ENCODE measurements at regions not wholly inside any gene's neighbourhood (a gene's known extent, or its start where the extent isn't known, plus 50 kb on each side); places are given as distances from the start of the nearest gene placed in this dataset.
A peak's percentile ranks its signal among the peaks of the same experiment; 100 is the strongest.

DNA sequence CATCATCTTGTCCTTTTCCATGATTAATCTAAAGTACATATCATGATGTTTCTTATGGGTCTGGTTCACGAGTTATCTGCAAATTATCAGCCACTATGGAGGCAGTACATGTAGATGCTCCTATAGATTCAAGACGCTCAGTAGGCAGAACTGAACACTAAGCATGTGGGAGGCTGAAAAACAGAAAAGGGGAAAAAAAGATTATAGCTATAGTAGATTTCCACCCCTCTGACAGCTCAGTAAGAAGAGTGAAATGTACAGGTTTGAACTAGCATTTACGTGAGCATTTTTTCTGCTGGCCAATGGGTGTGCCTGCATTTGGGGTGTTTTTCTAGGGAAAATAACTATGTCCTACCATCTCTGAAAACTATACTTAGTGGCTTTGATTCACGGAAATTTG lies 308.9 kb downstream of the ZEB2 start:
- no peak for DNase-seq

- no peak for DNase-seq
These were observed 309.8 kb downstream of the ZEB2 start for GRCh38 chr2:144210076-144210475.

GRCh38 chr2:144208924-144209323 lies 311.0 kb downstream of the ZEB2 start:
- no peak for DNase-seq

DNA sequence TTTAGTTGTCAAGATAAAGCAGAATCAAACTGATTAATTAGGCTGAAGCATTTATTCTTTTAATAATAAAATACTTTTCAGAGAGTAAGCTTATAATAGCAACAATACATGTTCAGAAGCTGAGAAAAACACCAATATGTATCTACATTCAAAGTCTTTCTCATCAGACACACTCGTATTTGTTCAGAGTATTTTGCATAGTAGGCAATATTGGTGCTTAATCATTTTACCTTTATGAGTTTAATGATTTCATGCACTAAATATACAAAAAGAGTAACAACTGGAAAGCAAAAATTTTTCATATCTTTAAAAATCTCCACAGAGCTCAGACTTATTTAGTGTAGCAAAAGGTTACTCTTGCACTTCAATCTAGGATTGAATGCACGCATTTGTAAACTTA lies 313.9 kb downstream of the ZEB2 start:
- DNase-seq = no peak

DNA sequence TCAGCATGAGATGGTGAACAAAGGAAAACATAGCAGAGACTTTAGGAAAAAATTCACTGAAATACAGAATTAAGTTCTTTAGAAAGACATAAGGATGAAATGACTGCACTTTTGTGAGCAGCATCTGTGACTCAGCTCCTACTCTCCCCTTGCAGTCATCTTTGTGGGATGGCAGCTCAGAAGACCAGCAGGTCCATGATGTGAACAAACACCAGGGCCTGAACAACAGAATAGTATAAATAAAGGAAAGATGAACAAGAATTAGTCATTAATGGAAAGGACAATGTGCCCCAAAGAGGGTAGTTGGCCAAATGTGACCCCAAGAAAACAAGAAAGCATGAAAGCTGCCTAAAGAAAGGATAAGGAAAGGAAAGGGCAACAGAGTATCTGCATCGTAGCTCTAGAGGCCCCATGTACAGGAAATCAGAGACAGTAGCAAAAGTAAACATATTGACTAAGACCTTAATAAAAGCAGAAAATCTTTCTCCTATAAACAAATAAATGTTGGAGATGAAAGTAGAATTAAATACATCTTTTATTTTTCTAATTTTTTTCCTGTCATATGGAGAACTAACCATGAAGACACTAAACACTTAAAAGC lies 318.0 kb downstream of the ZEB2 start:
- no peak for DNase-seq

DNA sequence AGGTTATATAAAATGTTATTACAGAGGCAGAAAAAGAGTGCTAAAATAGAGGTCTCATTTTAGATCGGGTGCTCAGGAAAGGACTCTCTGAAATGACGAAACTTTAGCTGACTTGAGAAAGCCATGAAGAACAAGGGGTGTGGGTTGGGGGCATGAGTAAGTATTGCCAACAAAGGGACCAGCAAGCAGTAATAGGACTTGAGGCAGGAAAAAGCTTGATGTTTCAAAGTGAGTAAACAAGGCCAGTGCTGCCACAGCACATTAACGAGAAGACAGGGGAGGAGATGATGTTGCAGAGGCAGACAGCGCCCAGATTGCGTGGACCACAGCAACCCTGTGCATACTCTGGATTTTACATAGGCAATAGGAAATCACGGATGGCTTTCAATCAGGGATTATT lies 318.8 kb downstream of the ZEB2 start:
- DNase-seq = no peak

DNA sequence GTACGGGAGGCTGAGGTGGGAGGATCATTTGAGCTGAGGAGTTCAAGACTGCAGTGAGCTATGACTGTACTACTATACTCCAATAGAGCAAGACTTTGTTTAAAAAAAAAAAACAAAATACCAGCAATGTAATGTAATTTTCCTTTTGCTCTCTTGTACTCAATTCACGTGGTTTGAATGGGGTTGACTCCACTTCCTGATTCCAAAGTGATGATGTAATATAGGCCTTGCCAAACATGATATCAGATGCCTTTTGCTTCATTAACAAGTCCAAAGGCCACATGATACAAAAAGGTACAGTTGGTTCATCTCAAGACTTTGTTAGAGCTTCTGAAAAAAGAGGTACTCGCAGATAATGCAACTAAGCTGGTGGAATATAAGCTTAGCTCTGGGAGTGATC lies 321.8 kb downstream of the ZEB2 start:
- no peak for DNase-seq

- no peak for DNase-seq
These were observed 325.4 kb downstream of the ZEB2 start for GRCh38 chr2:144194326-144195071.

DNA sequence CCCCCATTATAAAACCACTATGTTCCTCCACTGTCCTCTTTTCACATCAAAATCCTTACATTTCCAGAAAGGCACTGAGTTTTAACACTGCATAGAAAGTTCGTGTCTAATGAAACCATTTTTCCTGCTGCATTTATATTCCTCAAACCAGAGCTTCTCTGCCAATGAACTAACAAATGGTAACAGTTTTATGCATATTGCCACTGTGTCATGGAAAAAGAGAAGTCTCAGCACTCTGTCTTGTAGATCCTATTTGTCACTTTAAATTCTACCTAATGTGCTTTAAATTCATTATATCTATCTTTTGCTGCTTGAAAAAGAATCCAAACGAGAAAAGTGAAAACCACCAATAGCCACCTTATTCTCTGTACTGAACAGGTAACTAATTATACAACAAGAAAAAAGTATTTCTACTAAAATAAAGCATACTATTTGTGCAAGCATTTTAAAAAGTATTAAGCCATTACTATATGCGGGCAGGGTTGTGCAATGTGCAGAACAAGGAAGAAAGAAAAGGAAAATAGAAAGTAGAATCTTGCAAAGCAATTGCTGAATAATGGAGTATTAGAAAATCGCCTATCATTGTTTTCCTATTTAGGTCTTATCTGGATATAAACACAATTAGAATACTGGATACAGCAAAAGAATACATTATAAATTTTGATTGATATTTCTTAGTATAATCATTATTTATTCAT lies 328.9 kb downstream of the ZEB2 start:
- no peak for DNase-seq

DNA sequence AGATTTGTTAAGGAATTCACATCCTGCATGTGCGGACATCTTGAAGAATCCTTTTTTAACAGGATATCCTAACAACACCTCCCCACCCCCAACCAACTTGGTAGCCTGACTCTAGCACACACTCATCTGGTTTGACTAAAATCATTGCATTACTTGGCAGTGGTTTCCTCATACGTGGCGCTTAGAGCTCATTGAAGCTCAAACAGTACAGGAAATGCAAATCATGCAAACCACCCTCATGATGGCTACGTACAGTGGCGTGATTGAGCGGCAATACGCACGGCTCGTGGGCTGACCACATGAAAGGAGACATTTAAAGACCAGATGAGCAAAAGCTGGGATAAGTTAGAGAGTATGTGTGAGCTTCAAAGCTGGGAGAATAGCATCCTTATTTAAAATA lies 336.2 kb downstream of the ZEB2 start:
- DNase-seq = peak; percentile 62

GRCh38 chr2:144181001-144181400 lies 338.9 kb downstream of the ZEB2 start:
- DNase-seq = no peak

DNA sequence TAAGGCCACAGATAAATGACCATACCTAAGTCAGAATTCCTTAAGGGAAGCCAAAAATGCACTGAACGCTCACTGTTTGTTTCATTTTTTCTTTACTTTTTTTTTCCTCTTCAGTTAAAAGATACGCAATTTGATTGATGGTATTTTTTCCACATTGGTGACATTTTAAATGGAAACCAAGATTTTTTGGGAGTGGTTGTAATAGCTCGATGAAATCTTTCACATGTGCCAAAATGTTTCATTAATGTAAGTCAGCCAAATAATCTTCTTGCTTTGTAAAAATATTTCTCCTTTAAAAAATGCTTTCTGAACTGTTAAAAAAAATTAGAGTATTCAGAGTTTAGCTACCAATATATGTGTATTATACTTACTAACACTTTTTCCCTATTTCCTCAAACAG lies 339.8 kb downstream of the ZEB2 start:
- DNase-seq = no peak

DNA sequence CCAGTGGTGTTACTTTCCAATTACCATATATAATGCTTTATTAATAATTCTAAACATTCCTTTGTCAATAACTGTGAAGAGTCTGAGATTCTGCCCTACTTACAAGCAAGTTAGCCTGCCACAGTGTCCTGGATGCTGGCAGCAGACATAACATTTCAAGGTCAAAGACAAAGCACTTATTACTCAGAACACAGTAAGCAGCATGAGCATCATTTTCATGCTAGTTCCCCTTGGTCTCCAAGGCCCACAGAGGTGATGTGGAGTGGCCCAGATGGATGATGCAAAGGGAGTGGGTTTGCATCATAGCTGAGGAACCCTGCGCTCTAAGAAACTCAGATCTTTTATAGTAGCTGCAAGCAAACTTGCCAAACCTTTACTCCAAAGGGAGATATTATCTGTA lies 349.7 kb downstream of the ZEB2 start:
- no peak for DNase-seq

GRCh38 chr2:144166743-144167142 lies 353.2 kb downstream of the ZEB2 start:
- no peak for DNase-seq

GRCh38 chr2:144165599-144166250 lies 354.2 kb downstream of the ZEB2 start:
- DNase-seq = no peak

GRCh38 chr2:144163592-144163991 lies 356.3 kb downstream of the ZEB2 start:
- DNase-seq = no peak

GRCh38 chr2:144162652-144163051 lies 357.3 kb downstream of the ZEB2 start:
- DNase-seq = peak; percentile 32

DNA sequence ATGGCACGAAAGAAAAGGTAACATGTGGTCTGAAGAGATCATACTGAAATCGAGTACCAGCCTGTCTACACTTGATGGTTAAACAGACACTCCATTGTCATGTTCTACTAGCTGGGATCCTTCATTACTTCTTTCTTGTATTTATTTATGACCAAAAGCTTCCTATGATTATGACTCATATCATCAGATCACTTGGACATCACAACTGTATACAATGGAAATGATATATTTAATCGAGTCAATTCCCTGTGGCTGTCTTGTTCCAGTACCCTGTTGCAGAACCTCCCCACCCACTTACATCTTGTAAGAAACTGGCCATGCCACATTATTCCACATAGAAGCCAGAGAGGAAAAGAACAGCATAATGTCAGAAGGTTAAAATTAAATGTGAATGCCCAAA lies 358.9 kb downstream of the ZEB2 start:
- no peak for DNase-seq

- no peak for DNase-seq
These were observed 360.7 kb downstream of the ZEB2 start for GRCh38 chr2:144159240-144159639.

DNA sequence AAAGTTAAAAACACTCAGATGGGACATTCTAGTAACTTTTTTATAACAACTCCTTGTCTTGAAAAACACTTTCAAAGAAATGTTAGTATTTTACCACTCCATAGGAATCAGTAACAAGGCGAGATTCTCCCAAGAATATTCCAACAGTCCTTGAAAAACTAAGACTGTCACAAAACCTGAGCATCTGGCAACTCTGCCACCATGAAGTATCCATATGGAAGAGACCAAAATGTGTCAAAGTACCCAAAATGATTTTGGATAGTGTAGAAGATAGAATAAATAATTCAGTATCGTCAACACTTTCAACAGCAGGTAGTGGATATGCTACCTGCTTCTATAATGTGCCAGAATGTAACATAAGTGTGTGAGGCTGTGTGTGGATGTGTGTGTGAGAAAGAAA lies 361.8 kb downstream of the ZEB2 start:
- DNase-seq = no peak

- DNase-seq = no peak
These were observed 362.9 kb downstream of the ZEB2 start for GRCh38 chr2:144156736-144157640.

- no peak for DNase-seq
These were observed 365.7 kb downstream of the ZEB2 start for GRCh38 chr2:144154205-144154604.

- no peak for DNase-seq
These were observed 367.1 kb downstream of the ZEB2 start for GRCh38 chr2:144152817-144153271.

All from activated CD4-positive, CD25-positive, alpha-beta regulatory T cell treated with anti-CD3 and anti-CD28 coated beads, Interleukin-2, amount 50 U/mL, for 72 hours (primary cell).